ENCODE measurements at regions not wholly inside any gene's neighbourhood (a gene's known extent, or its start where the extent isn't known, plus 50 kb on each side); places are given as distances from the start of the nearest gene placed in this dataset.

- TF ChIP-seq CTCF (IDR thresholded peaks at IDR 0.05) (no peak), POLR2A (IDR thresholded peaks at IDR 0.05) (no peak)
Observed at GRCh38 chr4:141786946-141787345, 150.6 kb downstream of the IL15 start.
